Keratinocyte (primary cell): ENCODE measurements at regions not wholly inside any gene's neighbourhood (a gene's known extent, or its start where the extent isn't known, plus 50 kb on each side); places are given as distances from the start of the nearest gene placed in this dataset.

ENCODE experiments used
- EZH2 ChIP-seq: IDR thresholded peaks from one replicate; pipeline ENCODE4 v1.6.1; 2012; ENCODE audit warnings: inconsistent platforms, mild to moderate bottlenecking, low read length, moderate library complexity
- TF ChIP-seq, protein P1 (sequence below), 3 experiments: IDR thresholded peaks in 1 of 3; conservative IDR thresholded peaks in 1 of 3; optimal IDR thresholded peaks in 1 of 3; 2 replicates in 2 of 3; 3 replicates in 1 of 3; pipeline versions ENCODE3 to v1.5.1; 2011; ENCODE audit warnings: low read length in 3 of 3, mild to moderate bottlenecking in 3 of 3, moderate library complexity in 2 of 3, control low read depth in 1 of 3, inconsistent platforms in 1 of 3; ENCODE audit not compliant: insufficient read depth in 2 of 3; ENCODE audit errors: extremely low read depth in 1 of 3

DNA sequence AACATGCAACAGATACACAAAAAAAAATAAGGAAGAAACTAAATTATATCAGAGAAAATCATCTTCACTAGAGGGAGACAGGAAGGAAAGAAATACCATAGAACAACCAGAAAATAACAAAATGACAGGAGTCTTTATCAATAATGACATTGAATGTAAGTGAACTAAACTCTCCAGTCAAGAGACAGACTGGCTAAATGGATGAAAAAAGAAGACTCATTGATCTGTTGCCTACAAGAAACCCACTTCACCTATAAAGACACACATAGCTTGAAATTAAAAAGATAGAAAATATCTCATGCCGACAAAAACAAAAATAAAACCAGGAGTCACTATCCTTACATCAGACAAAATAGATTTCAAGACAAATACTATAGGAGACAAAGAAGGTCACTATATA, 593.1 kb upstream of the USP24 start:
- TF ChIP-seq, protein P1, sequence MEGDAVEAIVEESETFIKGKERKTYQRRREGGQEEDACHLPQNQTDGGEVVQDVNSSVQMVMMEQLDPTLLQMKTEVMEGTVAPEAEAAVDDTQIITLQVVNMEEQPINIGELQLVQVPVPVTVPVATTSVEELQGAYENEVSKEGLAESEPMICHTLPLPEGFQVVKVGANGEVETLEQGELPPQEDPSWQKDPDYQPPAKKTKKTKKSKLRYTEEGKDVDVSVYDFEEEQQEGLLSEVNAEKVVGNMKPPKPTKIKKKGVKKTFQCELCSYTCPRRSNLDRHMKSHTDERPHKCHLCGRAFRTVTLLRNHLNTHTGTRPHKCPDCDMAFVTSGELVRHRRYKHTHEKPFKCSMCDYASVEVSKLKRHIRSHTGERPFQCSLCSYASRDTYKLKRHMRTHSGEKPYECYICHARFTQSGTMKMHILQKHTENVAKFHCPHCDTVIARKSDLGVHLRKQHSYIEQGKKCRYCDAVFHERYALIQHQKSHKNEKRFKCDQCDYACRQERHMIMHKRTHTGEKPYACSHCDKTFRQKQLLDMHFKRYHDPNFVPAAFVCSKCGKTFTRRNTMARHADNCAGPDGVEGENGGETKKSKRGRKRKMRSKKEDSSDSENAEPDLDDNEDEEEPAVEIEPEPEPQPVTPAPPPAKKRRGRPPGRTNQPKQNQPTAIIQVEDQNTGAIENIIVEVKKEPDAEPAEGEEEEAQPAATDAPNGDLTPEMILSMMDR (optimal IDR thresholded peaks at IDR 0.05 in 1 of 3, IDR thresholded peaks at IDR 0.05 in 1 of 3, conservative IDR thresholded peaks at IDR 0.05 in 1 of 3; ENCODE audit: extremely low read depth in 1 of 3, insufficient read depth in 2 of 3, low read length in 3 of 3): no peak
- TF ChIP-seq EZH2: no peak
